PC-3 (cell line): ENCODE measurements at regions not wholly inside any gene's neighbourhood (a gene's known extent, or its start where the extent isn't known, plus 50 kb on each side); places are given as distances from the start of the nearest gene placed in this dataset.

Experiments used
- EZH2 ChIP-seq: fragments of 300-600 bp; sonication (generic); IDR thresholded peaks from one replicate; pipeline ENCODE4 v1.6.1; 2017; ENCODE audit warnings: antibody characterized with exemption, mild to moderate bottlenecking, low read length; ENCODE audit not compliant: unreplicated experiment
- TF ChIP-seq, protein P1 (sequence below): fragments of 300-600 bp; sonication (generic); conservative IDR thresholded peaks from 2 replicates; pipeline ENCODE4 v1.5.1; 2017; ENCODE audit warnings: antibody characterized with exemption, low read depth, mild to moderate bottlenecking, low read length

DNA sequence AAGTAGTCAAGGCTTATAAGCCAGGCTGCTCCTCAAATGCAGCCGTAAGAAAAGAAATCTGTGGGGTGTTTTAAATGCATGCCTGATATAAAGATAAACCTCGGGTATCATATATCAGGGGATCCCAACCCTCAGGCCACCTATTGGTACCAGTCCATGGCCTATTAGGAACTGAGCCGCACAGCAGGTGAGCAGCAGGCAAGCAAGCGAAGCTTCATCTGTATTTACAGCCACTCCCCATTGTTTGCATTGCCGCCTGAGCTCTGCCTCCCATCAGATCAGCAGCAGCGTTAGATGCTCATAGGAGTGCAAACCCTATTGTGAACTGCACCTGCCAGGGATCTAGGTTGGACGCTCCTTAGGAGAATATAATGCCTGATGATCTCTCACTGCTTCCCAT lies 233.5 kb upstream of the SERP2 start:
- TF ChIP-seq EZH2 = no peak
- TF ChIP-seq, protein P1, sequence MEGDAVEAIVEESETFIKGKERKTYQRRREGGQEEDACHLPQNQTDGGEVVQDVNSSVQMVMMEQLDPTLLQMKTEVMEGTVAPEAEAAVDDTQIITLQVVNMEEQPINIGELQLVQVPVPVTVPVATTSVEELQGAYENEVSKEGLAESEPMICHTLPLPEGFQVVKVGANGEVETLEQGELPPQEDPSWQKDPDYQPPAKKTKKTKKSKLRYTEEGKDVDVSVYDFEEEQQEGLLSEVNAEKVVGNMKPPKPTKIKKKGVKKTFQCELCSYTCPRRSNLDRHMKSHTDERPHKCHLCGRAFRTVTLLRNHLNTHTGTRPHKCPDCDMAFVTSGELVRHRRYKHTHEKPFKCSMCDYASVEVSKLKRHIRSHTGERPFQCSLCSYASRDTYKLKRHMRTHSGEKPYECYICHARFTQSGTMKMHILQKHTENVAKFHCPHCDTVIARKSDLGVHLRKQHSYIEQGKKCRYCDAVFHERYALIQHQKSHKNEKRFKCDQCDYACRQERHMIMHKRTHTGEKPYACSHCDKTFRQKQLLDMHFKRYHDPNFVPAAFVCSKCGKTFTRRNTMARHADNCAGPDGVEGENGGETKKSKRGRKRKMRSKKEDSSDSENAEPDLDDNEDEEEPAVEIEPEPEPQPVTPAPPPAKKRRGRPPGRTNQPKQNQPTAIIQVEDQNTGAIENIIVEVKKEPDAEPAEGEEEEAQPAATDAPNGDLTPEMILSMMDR = no peak
